ENCODE measurements at regions not wholly inside any gene's neighbourhood (a gene's known extent, or its start where the extent isn't known, plus 50 kb on each side); places are given as distances from the start of the nearest gene placed in this dataset.

DNA sequence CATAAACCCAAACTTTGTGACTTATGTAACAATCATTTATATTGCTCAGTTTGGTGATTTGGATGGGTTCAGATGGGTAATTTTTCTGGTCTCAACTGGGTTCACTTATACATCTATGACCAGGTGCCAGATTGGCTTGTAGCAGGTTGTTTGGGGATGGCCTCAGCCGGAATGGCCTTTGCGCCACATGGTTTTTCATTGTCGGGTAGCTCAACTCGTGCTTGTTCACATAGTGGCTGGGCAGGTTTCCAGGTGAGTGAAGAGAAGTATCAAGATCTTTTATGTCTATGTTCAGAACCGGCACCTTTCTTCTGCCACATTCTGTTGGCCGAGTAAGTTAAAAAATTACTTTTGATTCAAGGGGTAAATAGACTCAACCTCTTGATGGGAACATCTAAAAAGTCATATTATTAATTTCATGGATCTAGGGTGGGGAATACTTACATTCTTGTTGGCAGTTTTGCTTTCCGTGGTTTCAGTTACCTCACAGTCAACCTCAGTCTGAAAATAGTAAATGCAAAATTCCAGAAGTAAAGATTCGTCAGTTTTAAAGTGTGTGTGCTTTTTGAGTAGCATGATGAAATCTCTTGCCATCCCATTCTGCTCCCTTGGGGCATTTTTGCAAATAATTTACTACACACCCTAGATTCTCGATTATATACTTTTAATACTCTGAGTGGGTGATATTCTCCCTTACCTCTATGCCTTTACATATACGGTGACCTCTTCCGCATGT is 745.7 kb upstream of the CCDC54 start:
- Histone ChIP-seq H3K9me3 (ENCODE audit: control insufficient read depth, low read length) (no peaks in the 10 kb centered on the region), H3K4me3 (ENCODE audit: insufficient read depth, low read depth, low read length) (no peak overlapping the region), H3K27me3 (ENCODE audit: control insufficient read depth, insufficient read depth, low read length, poor library complexity, severe bottlenecking) (no peaks in the 10 kb centered on the region), H3K27ac (ENCODE audit: insufficient read depth, low read depth, low read length, poor library complexity, severe bottlenecking) (no peak overlapping the region), H3K36me3 (ENCODE audit: control insufficient read depth, insufficient read depth, low read length) (no peaks in the 10 kb centered on the region), H3K4me1 (ENCODE audit: control insufficient read depth, insufficient read depth, low read length) (no peaks in the 10 kb centered on the region)
- WGBS, 2 experiments = 95 to 97% methylated on average over 9 to 11 of the region's 11 CpGs

DNA sequence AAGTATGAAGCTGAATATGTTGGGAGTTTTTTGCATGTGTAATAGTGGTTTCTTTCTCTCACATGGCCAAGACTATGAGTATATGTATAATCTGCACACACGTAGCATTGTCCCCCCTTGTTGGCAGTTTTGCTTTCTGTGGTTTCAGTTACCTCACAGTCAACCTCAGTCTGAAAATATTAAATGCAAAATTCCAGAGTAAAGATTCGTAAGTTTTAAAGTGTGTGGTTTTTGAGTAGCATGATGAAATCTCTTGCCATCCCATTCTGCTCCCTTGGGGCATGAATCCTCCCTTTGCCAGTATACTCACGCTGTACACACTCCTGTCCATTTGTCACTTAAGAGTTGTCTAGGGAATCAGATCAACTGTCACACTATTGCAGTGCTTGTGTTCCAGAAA is 742.0 kb upstream of the CCDC54 start:
- Histone ChIP-seq H3K27me3 (ENCODE audit: control insufficient read depth, insufficient read depth, low read length, poor library complexity, severe bottlenecking) (no peaks in the 10 kb centered on the region), H3K4me1 (ENCODE audit: control insufficient read depth, insufficient read depth, low read length) (no peaks in the 10 kb centered on the region), H3K4me3 (ENCODE audit: insufficient read depth, low read depth, low read length) (no peak overlapping the region), H3K27ac (ENCODE audit: insufficient read depth, low read depth, low read length, poor library complexity, severe bottlenecking) (no peak overlapping the region), H3K36me3 (ENCODE audit: control insufficient read depth, insufficient read depth, low read length) (no peaks in the 10 kb centered on the region), H3K9me3 (ENCODE audit: control insufficient read depth, low read length) (no peaks in the 10 kb centered on the region)
- WGBS, 2 experiments = 87 to 90% methylated on average over 3 of the region's 3 CpGs

DNA sequence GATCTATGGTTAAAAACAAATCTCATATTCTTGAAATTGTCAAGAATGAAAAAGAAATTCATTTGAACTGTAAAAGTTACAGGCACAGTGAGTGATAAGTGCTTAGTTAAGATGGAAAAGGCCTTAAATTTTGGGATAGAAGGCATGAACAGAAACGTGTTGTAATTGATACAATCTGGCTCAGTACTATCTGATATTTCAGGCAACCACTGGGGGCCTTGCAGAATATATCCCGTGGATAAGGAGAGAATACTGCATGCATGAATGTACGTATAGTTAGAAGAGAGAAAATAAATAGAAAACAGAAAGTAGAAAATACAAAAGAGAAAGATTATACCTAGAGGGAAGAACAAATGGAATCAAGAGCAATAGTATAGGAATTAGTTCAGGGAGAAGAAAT is 741.4 kb upstream of the CCDC54 start:
- Histone ChIP-seq H3K4me1 (ENCODE audit: control insufficient read depth, insufficient read depth, low read length) (no peaks in the 10 kb centered on the region), H3K27ac (ENCODE audit: insufficient read depth, low read depth, low read length, poor library complexity, severe bottlenecking) (no peak overlapping the region), H3K4me3 (ENCODE audit: insufficient read depth, low read depth, low read length) (no peak overlapping the region), H3K27me3 (ENCODE audit: control insufficient read depth, insufficient read depth, low read length, poor library complexity, severe bottlenecking) (no peaks in the 10 kb centered on the region), H3K36me3 (ENCODE audit: control insufficient read depth, insufficient read depth, low read length) (no peaks in the 10 kb centered on the region), H3K9me3 (ENCODE audit: control insufficient read depth, low read length) (no peaks in the 10 kb centered on the region)
- WGBS, 2 experiments = 90% methylated on average over 3 of the region's 3 CpGs

DNA sequence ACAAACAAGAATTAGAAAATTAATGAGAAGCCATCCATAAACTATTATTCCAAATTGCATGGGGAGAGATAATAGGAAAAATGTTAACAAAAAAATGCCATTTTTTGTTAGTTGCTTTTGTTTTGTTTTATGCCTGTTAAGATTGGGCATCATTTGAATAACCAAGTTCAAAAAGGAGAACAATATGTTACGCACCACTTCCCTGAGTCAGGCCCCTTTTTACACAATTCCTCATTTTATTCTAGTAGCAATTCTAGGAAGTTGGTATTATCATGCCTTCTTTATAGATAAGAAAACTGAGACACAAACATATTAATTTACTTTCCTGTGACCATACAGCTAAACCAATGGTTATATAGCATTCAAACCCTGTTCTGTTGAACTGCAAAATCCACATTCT is 736.9 kb upstream of the CCDC54 start:
- Histone ChIP-seq H3K9me3 (ENCODE audit: control insufficient read depth, low read length) (no peaks in the 10 kb centered on the region), H3K36me3 (ENCODE audit: control insufficient read depth, insufficient read depth, low read length) (no peaks in the 10 kb centered on the region), H3K4me3 (ENCODE audit: insufficient read depth, low read depth, low read length) (no peak overlapping the region), H3K4me1 (ENCODE audit: control insufficient read depth, insufficient read depth, low read length) (no peaks in the 10 kb centered on the region), H3K27ac (ENCODE audit: insufficient read depth, low read depth, low read length, poor library complexity, severe bottlenecking) (no peak overlapping the region), H3K27me3 (ENCODE audit: control insufficient read depth, insufficient read depth, low read length, poor library complexity, severe bottlenecking) (no peaks in the 10 kb centered on the region)
- no CpG with 5 or more reads among the region's 1 CpG for WGBS, 2 experiments

DNA sequence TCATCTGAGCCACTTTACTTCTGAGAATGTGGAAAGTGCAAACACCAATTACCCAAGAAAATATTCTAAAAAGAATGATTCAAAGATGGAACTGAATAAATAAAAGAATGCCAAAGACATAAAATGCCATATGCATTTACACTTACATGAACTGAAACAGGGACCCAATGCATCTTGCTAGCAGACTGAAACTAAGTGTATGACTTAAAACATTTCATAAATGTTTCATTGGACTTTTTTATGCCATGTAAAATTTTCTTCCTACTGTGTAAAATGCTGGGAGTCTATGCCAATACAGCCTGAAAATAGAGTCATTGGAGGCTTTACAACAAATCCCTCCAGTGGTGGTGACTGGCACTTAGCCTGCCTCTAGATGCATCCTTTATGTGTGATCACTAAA is 735.1 kb upstream of the CCDC54 start:
- H3K27ac ChIP-seq (ENCODE audit: insufficient read depth, low read depth, low read length, poor library complexity, severe bottlenecking) = no peak overlapping the region

DNA sequence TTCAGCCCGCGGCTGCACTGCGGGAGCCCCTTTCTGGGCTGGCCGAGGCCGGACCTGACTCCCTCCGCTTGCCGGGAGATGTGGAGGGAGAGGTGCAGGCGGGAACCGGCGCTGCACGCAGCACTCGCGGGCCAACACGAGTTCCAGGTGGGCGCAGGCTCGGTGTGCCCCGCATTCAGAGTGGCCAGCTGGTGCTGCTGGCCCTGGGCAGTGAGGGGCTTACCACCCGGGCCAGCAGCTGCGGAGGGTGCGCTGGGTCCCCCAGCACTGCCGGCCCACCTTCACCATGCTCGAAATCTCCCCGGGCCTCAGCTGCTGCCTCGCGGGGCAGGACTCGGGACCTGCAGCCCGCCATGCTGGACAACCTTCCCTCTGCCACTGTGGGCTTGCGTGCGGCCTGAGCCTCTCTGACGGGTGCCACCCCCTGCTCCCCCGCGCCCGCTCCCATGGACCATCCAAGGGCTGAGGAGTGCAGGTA is 733.5 kb upstream of the CCDC54 start:
- no peaks in the 10 kb centered on the region for H3K27me3 ChIP-seq (ENCODE audit: control insufficient read depth, insufficient read depth, low read length, poor library complexity, severe bottlenecking)
- no peaks in the 10 kb centered on the region for H3K36me3 ChIP-seq (ENCODE audit: control insufficient read depth, insufficient read depth, low read length)
- H3K4me3 ChIP-seq (ENCODE audit: insufficient read depth, low read depth, low read length) = no peak overlapping the region
- no peaks in the 10 kb centered on the region for H3K9me3 ChIP-seq (ENCODE audit: control insufficient read depth, low read length)
- H3K27ac ChIP-seq (ENCODE audit: insufficient read depth, low read depth, low read length, poor library complexity, severe bottlenecking) = no peak overlapping the region
- 95 to 96% methylated on average over 33 of the region's 33 CpGs for WGBS, 2 experiments
- H3K4me1 ChIP-seq (ENCODE audit: control insufficient read depth, insufficient read depth, low read length) = no peaks in the 10 kb centered on the region

More for the DNA sequence above, 735.1 kb upstream of the CCDC54 start:
- Histone ChIP-seq H3K4me3 (ENCODE audit: insufficient read depth, low read depth, low read length) (no peak overlapping the region), H3K27me3 (ENCODE audit: control insufficient read depth, insufficient read depth, low read length, poor library complexity, severe bottlenecking) (no peaks in the 10 kb centered on the region), H3K4me1 (ENCODE audit: control insufficient read depth, insufficient read depth, low read length) (no peaks in the 10 kb centered on the region), H3K9me3 (ENCODE audit: control insufficient read depth, low read length) (no peaks in the 10 kb centered on the region), H3K36me3 (ENCODE audit: control insufficient read depth, insufficient read depth, low read length) (no peaks in the 10 kb centered on the region)

DNA sequence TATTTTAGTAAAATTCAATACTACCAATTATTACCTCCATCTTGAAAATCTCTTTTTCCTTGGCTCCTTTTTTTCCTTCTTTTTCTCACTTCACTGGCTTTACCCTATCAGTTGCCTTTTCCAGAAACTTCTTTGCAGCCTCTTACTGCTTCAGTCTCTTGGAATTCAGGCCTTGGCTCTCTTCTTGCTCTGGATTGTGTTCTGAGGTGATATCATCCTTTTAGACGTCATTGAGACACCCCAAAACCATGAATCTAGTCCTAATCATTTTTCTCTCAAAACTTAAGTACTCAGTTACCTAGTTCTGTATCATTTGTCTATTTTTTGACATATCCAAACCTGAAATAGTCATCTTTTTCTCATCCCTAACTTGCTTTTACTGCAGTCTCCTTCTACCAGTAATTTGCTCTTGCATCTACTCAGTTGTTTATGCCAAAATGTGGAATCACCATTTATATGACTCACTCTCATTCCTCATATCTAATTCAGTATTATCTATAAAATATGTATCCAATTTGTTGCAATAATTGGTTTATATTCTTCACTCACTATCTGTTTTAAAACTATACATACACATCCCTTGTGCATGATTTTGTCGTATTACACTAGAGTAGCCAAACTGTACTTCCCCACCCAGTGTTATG is 703.2 kb upstream of the CCDC54 start:
- no peak overlapping the region for H3K4me3 ChIP-seq (ENCODE audit: insufficient read depth, low read depth, low read length)
- 90 to 93% methylated on average over 2 of the region's 2 CpGs for WGBS, 2 experiments
- no peaks in the 10 kb centered on the region for H3K27me3 ChIP-seq (ENCODE audit: control insufficient read depth, insufficient read depth, low read length, poor library complexity, severe bottlenecking)
- no peak overlapping the region for H3K27ac ChIP-seq (ENCODE audit: insufficient read depth, low read depth, low read length, poor library complexity, severe bottlenecking)
- H3K36me3 ChIP-seq (ENCODE audit: control insufficient read depth, insufficient read depth, low read length) = no peaks in the 10 kb centered on the region
- no peaks in the 10 kb centered on the region for H3K9me3 ChIP-seq (ENCODE audit: control insufficient read depth, low read length)
- no peaks in the 10 kb centered on the region for H3K4me1 ChIP-seq (ENCODE audit: control insufficient read depth, insufficient read depth, low read length)

DNA sequence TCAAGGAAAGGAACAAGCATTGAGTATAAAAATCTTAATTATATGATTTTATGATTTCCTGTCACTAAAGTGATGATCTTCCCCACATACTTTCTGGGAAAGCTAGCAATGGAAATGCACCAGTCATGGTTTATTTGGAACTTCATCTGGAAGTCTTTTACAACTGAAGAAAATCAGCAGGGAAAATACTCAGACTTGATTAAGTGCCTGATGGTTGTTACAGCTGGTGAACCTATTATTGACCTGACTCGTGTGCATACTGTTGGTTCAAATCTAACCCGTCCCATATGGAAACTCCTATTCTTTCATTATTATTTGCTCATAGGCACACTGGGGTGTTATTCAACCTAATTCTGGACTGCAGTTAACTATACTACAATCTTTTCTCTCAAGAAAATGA is 701.8 kb upstream of the CCDC54 start:
- Histone ChIP-seq H3K36me3 (ENCODE audit: control insufficient read depth, insufficient read depth, low read length) (no peaks in the 10 kb centered on the region), H3K4me1 (ENCODE audit: control insufficient read depth, insufficient read depth, low read length) (no peaks in the 10 kb centered on the region), H3K27ac (ENCODE audit: insufficient read depth, low read depth, low read length, poor library complexity, severe bottlenecking) (no peak overlapping the region), H3K9me3 (ENCODE audit: control insufficient read depth, low read length) (no peaks in the 10 kb centered on the region), H3K27me3 (ENCODE audit: control insufficient read depth, insufficient read depth, low read length, poor library complexity, severe bottlenecking) (no peaks in the 10 kb centered on the region), H3K4me3 (ENCODE audit: insufficient read depth, low read depth, low read length) (no peak overlapping the region)
- WGBS, 2 experiments = 97 to 100% methylated on average over 2 of the region's 2 CpGs

DNA sequence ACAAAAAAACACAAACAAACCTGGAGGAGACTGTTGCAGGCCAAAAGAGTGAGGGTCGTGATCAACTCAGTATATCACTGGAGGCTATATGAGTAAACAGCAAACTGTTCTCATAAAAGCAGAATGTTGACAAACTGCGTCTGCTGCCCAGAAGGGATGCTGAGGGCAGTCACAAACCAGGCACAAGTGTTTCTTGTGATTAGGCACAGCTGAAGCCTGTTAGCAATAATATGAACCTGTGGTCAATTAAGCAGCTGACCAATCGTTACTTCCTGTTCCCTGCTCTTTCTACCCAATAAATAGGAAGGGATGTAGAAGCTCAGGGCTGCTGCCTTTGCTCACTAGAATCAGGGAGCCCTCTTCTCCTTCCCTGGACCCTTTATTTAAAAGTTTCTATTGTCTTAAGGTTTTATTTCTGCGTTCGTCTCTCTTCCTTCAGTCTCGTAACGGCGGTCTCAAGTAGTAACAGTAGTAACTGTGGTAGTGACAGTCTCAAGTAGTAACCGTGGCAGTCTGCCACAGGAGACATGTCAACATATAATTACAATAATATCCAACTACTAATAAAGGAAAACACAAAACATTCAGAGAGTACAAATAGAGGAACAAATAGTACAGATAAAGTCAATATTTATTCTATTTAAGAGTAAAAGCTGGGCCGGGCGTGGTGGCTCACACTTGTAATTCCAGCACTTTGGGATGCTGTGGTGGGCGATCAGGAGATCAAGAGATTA is 698.4 kb upstream of the CCDC54 start:
- H3K36me3 ChIP-seq (ENCODE audit: control insufficient read depth, insufficient read depth, low read length) = no peaks in the 10 kb centered on the region
- H3K27ac ChIP-seq (ENCODE audit: insufficient read depth, low read depth, low read length, poor library complexity, severe bottlenecking) = no peak overlapping the region
- no peaks in the 10 kb centered on the region for H3K9me3 ChIP-seq (ENCODE audit: control insufficient read depth, low read length)
- no peaks in the 10 kb centered on the region for H3K27me3 ChIP-seq (ENCODE audit: control insufficient read depth, insufficient read depth, low read length, poor library complexity, severe bottlenecking)
- no peak overlapping the region for H3K4me3 ChIP-seq (ENCODE audit: insufficient read depth, low read depth, low read length)
- 84 to 95% methylated on average over 6 to 12 of the region's 12 CpGs for WGBS, 2 experiments
- H3K4me1 ChIP-seq (ENCODE audit: control insufficient read depth, insufficient read depth, low read length) = no peaks in the 10 kb centered on the region

DNA sequence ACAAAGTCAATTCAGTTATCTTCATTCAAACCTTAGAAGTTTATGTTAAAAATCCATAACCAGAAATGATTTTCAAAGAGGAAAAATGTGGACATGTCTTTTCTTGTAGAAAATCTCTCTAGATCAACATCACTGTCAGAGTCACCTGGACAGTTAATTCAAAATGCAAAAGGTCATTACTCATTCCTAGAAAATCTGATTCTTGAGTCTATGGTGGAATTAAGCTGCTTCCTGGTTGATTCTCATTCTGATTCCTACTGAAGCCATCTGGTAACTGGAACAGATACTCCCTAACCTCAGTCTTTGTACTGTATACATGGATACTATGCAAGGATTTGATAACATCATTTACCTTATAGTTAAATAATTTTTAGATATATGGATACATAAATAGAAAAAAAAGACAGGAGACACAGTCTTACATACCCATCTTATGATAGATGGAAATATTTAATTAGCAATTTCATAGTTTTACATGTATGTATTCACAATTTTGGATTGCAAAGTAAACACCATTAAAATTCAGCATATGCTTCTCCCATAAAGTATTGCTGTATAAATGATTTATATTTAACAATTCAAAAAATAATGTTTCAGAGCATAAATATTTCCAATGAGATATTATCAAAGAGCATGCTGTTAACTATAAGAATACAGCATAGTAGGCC is 693.2 kb upstream of the CCDC54 start:
- Histone ChIP-seq H3K4me1 (ENCODE audit: control insufficient read depth, insufficient read depth, low read length) (no peaks in the 10 kb centered on the region), H3K36me3 (ENCODE audit: control insufficient read depth, insufficient read depth, low read length) (no peaks in the 10 kb centered on the region), H3K27ac (ENCODE audit: insufficient read depth, low read depth, low read length, poor library complexity, severe bottlenecking) (no peak overlapping the region), H3K4me3 (ENCODE audit: insufficient read depth, low read depth, low read length) (no peak overlapping the region), H3K27me3 (ENCODE audit: control insufficient read depth, insufficient read depth, low read length, poor library complexity, severe bottlenecking) (no peaks in the 10 kb centered on the region), H3K9me3 (ENCODE audit: control insufficient read depth, low read length) (no peaks in the 10 kb centered on the region)
